GM12892 (cell line): ENCODE measurements at regions not wholly inside any gene's neighbourhood (a gene's known extent, or its start where the extent isn't known, plus 50 kb on each side); places are given as distances from the start of the nearest gene placed in this dataset.

Source experiments
- POLR2A ChIP-seq: IDR thresholded peaks from 2 replicates; pipeline ENCODE4 v1.6.1; 2011; ENCODE audit warnings: low read depth, low read length, control low read depth
- POLR2AphosphoS5 ChIP-seq: IDR thresholded peaks from 2 replicates; pipeline ENCODE4 v1.6.1; 2011; ENCODE audit warnings: low read depth, low read length, control low read depth
- TAF1 ChIP-seq: IDR thresholded peaks from 2 replicates; pipeline ENCODE4 v1.6.1; 2011; ENCODE audit warnings: low read depth, mild to moderate bottlenecking, control low read depth, low read length, borderline replicate concordance

DNA sequence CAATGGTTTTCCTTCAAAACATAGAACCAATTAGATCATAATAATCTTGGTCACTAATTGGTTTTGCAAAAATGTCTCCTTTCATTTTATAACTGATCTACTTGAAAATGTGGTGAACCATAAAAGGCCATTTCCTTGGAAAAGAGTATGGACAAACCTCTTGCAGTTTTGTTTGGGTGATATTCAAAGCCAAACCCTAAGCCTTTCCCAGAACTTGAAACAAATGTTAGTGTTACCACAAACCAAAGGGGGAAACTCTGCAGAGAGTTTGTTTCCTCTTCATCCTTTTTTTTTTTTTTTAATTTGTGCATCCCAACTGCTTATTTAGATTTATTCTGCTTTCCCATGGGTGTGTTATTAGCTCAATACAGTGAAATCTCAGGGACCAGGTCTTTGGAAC, 204.4 kb upstream of the ADAMTSL1 start:
- TF ChIP-seq TAF1 (no peak), POLR2AphosphoS5 (no peak), POLR2A (no peak)
